Panc1 (cell line): ENCODE measurements at regions not wholly inside any gene's neighbourhood (a gene's known extent, or its start where the extent isn't known, plus 50 kb on each side); places are given as distances from the start of the nearest gene placed in this dataset.

Experiments
- ATAC-seq: fragments of 200-7000 bp; cut with Tn5 transposase; 2 replicates; pipeline ENCODE4 v1.9.1; 2020; ENCODE audit warnings: mild to moderate bottlenecking, moderate library complexity
- BruUV-seq: library from RNA; stranded (reverse); fragments of 400-500 nt; replicated peaks from 2 replicates; lab custom pipeline; 2021; lab: Mats Ljungman, UMichigan
- CTCF ChIA-PET: fragments of 300-600 bp; sonication (Branson Sonifier 250); formaldehyde crosslinking; loops from one replicate; lab custom pipeline; 2022; ENCODE audit warnings: antibody characterized with exemption; lab: Charles Lee
- POLR2A ChIA-PET: fragments of 300-600 bp; sonication (Branson Sonifier 250); formaldehyde crosslinking; loops from one replicate; lab custom pipeline; 2022; ENCODE audit warnings: antibody characterized with exemption; lab: Charles Lee
- DNase-seq: peaks from one replicate; pipeline ENCODE4 v3.0.0-alpha.2; 2010; ENCODE audit warnings: low read depth, low spot score
- H3K27ac ChIP-seq: 2 replicates; pipeline ENCODE4 v1.5.1; 2011; ENCODE audit warnings: mild to moderate bottlenecking, low read length, inconsistent platforms
- H3K27me3 ChIP-seq: fragments of 200-500 bp; sonication (Bioruptor generic); 2 replicates; pipeline ENCODE4 v1.6.0; 2014; ENCODE audit warnings: low read length, inconsistent platforms; ENCODE audit not compliant: control insufficient read depth, insufficient read depth
- H3K36me3 ChIP-seq: fragments of 200-500 bp; sonication (Bioruptor generic); 2 replicates; pipeline ENCODE4 v1.5.1; 2014; ENCODE audit warnings: inconsistent platforms, mild to moderate bottlenecking, low read length, moderate library complexity; ENCODE audit not compliant: control insufficient read depth, insufficient read depth
- H3K4me1 ChIP-seq: 2 replicates; pipeline ENCODE4 v1.5.1; 2011; ENCODE audit warnings: inconsistent platforms, mild to moderate bottlenecking, low read length, moderate library complexity; ENCODE audit not compliant: control insufficient read depth, insufficient read depth
- H3K4me3 ChIP-seq, 2 experiments: 2 replicates each; pipeline ENCODE4 v1.5.1; 2011 to 2012; ENCODE audit warnings: low read depth in 2 of 2, low read length in 2 of 2, mild to moderate bottlenecking in 2 of 2, inconsistent platforms in 1 of 2, moderate library complexity in 1 of 2
- H3K9me3 ChIP-seq: fragments of 200-500 bp; sonication (Bioruptor generic); 2 replicates; pipeline ENCODE4 v1.5.1; 2014; ENCODE audit warnings: low read depth, mild to moderate bottlenecking, inconsistent platforms, low read length, moderate library complexity; ENCODE audit not compliant: control insufficient read depth, insufficient read depth
- POLR2AphosphoS5 ChIP-seq: IDR thresholded peaks from 2 replicates; pipeline ENCODE4 v1.6.1; 2012; ENCODE audit warnings: mild to moderate bottlenecking, low read depth, low read length, moderate library complexity
- SIN3A ChIP-seq: IDR thresholded peaks from 2 replicates; pipeline ENCODE4 v1.6.1; 2012; ENCODE audit warnings: low read depth, mild to moderate bottlenecking, low read length, moderate library complexity, borderline replicate concordance; ENCODE audit not compliant: insufficient read depth
- TCF7L2 ChIP-seq: IDR thresholded peaks from 2 replicates; pipeline ENCODE4 v1.6.1; 2011; ENCODE audit warnings: mild to moderate bottlenecking, low read depth, low read length, inconsistent platforms
- in situ Hi-C: cut with HindIII; loops from 2 replicates; pipeline ENCODE4 v1.10.0; 2016; ENCODE audit warnings: low sequenced_read_pairs, low pct_unique_long_range_greater_than_20kb
- intact Hi-C: fragments of 100-400 bp; cut with micrococcal nuclease; formaldehyde crosslinking; loops from one replicate; pipeline ENCODE4 v1.10.0; 2022; ENCODE audit not compliant: unreplicated experiment
- TF ChIP-seq, protein P1 (sequence below): fragments of 450-650 bp; IDR thresholded peaks from 2 replicates; pipeline ENCODE4 v1.5.1; 2017; ENCODE audit warnings: mild to moderate bottlenecking
- TF ChIP-seq, protein P2 (sequence below), 2 experiments: IDR thresholded peaks; 2 replicates each; pipeline ENCODE4 v1.6.1; 2011 to 2012; ENCODE audit warnings: low read depth in 2 of 2, control low read depth in 1 of 2, low read length in 1 of 2, mild to moderate bottlenecking in 1 of 2, moderate library complexity in 1 of 2; ENCODE audit not compliant: insufficient read depth in 1 of 2

DNA sequence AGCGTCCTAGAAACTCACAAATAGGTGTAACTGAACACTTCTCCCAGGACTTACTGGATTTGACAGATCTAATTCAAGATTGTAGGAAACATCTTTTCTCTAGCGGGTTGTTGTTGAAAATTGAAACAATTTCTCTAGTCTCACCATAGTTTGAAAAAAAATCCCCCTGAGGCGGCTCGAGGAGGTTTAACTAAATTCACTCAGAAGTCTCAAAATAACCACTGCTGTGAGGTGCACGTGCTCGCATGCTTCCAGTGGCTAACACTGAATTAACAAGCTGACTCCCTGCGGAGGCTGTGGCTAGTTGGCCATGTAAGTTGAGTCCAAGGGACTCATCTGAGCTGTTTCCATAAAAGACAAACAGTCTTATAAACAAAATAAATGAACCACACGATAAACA, 503.9 kb downstream of the OCA2 start:
- POLR2A ChIA-PET: no interaction called here
- no peak for ATAC-seq
- Histone ChIP-seq H3K4me3 (no peak overlapping the region), H3K27me3 (no peaks in the 10 kb centered on the region), H3K27ac (no peak overlapping the region), H3K36me3 (no peaks in the 10 kb centered on the region), H3K4me1 (no peaks in the 10 kb centered on the region), H3K9me3 (no peaks in the 10 kb centered on the region)
- intact Hi-C loops (no loop called here), in situ Hi-C loops (no loop called here)
- no TSS peak for BruUV-seq
- DNase-seq: no peak
- CTCF ChIA-PET: no interaction called here
- TF ChIP-seq, protein P1, sequence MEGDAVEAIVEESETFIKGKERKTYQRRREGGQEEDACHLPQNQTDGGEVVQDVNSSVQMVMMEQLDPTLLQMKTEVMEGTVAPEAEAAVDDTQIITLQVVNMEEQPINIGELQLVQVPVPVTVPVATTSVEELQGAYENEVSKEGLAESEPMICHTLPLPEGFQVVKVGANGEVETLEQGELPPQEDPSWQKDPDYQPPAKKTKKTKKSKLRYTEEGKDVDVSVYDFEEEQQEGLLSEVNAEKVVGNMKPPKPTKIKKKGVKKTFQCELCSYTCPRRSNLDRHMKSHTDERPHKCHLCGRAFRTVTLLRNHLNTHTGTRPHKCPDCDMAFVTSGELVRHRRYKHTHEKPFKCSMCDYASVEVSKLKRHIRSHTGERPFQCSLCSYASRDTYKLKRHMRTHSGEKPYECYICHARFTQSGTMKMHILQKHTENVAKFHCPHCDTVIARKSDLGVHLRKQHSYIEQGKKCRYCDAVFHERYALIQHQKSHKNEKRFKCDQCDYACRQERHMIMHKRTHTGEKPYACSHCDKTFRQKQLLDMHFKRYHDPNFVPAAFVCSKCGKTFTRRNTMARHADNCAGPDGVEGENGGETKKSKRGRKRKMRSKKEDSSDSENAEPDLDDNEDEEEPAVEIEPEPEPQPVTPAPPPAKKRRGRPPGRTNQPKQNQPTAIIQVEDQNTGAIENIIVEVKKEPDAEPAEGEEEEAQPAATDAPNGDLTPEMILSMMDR: no peak
- TF ChIP-seq, protein P2, sequence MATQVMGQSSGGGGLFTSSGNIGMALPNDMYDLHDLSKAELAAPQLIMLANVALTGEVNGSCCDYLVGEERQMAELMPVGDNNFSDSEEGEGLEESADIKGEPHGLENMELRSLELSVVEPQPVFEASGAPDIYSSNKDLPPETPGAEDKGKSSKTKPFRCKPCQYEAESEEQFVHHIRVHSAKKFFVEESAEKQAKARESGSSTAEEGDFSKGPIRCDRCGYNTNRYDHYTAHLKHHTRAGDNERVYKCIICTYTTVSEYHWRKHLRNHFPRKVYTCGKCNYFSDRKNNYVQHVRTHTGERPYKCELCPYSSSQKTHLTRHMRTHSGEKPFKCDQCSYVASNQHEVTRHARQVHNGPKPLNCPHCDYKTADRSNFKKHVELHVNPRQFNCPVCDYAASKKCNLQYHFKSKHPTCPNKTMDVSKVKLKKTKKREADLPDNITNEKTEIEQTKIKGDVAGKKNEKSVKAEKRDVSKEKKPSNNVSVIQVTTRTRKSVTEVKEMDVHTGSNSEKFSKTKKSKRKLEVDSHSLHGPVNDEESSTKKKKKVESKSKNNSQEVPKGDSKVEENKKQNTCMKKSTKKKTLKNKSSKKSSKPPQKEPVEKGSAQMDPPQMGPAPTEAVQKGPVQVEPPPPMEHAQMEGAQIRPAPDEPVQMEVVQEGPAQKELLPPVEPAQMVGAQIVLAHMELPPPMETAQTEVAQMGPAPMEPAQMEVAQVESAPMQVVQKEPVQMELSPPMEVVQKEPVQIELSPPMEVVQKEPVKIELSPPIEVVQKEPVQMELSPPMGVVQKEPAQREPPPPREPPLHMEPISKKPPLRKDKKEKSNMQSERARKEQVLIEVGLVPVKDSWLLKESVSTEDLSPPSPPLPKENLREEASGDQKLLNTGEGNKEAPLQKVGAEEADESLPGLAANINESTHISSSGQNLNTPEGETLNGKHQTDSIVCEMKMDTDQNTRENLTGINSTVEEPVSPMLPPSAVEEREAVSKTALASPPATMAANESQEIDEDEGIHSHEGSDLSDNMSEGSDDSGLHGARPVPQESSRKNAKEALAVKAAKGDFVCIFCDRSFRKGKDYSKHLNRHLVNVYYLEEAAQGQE (IDR thresholded peaks at IDR 0.05; ENCODE audit: insufficient read depth in 1 of 2, low read depth in 2 of 2, low read length in 1 of 2): no peak
- TF ChIP-seq SIN3A: no peak
- no peak for TF ChIP-seq TCF7L2
- TF ChIP-seq POLR2AphosphoS5: no peak

DNA sequence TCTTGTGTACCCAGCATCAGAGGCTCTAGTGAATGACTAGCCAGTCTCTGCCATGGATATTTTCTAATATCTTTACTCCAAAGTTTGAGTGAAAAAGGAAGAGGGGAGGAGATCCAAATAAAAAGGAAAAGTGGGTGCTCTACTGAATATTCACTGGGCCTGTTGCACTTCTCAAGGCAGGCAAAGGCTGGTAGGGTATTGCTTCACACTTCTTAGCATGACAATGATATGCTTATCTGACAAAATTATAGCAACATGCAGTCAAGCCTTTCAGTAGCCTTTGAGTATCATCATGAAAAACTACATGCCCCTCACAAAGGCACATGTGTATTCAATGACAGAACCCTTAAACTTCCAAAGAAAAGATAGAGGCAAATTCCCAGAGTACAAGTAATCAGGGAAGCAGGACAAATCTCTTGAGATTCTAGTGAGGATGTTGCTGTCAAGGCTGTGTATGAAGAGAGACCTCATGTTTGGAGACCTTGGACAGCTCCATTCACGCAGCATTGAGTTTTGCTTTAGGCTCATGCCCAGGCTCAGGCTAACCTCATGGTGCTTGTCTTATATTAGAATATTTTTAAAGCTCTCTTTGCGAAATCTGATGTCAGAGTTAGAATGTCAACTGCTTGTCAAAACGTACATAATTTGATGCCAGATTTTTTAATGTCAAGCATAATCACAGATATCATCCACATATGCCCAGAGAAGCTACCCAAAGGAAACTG, 506.9 kb downstream of the OCA2 start:
- Histone ChIP-seq H3K27me3 (no peaks in the 10 kb centered on the region), H3K4me3 (no peak overlapping the region), H3K9me3 (no peaks in the 10 kb centered on the region), H3K36me3 (no peaks in the 10 kb centered on the region), H3K4me1 (no peaks in the 10 kb centered on the region), H3K27ac (no peak overlapping the region)
- ChIA-PET CTCF (no interaction called here), POLR2A (no interaction called here)
- intact Hi-C loops (no loop called here), in situ Hi-C loops (no loop called here)
- DNase-seq (no peak), ATAC-seq (no peak)
- TF ChIP-seq POLR2AphosphoS5 (no peak), TCF7L2 (no peak), SIN3A (no peak)
- TF ChIP-seq, protein P1: no peak
- TF ChIP-seq, protein P2 (IDR thresholded peaks at IDR 0.05; ENCODE audit: insufficient read depth in 1 of 2, low read depth in 2 of 2, low read length in 1 of 2): peak; percentile 37 to 53; a peak in 1 of 4 replicates
- BruUV-seq: no TSS peak
